ENCODE measurements at regions not wholly inside any gene's neighbourhood (a gene's known extent, or its start where the extent isn't known, plus 50 kb on each side); places are given as distances from the start of the nearest gene placed in this dataset.

DNA sequence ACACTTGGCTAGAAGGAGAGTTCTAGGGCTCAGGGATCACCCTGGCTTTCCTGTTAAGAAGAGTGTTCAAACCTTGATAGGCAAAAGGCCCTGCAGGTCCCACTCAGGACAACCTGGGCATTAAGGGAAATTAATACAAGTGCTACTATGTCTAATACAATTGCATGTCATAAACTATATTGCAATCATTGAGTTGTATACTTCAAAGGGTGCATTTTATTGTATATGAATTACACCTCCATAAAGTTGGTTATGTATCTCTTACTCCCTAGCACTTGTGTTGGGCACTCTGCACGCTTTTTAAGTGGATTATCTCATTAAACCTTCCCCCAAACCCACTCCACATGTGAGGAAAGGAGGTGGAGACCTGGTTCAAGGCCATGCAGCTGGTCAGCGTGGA, 172.1 kb upstream of the GLI2 start:
- H3K9me3 ChIP-seq (ENCODE audit: low read depth): no peaks in the 10 kb centered on the region
- H3K27me3 ChIP-seq: peaks cover 4% of the 10 kb centered on the region
- H3K4me3 ChIP-seq: no peak overlapping the region
- TF ChIP-seq, protein P1, sequence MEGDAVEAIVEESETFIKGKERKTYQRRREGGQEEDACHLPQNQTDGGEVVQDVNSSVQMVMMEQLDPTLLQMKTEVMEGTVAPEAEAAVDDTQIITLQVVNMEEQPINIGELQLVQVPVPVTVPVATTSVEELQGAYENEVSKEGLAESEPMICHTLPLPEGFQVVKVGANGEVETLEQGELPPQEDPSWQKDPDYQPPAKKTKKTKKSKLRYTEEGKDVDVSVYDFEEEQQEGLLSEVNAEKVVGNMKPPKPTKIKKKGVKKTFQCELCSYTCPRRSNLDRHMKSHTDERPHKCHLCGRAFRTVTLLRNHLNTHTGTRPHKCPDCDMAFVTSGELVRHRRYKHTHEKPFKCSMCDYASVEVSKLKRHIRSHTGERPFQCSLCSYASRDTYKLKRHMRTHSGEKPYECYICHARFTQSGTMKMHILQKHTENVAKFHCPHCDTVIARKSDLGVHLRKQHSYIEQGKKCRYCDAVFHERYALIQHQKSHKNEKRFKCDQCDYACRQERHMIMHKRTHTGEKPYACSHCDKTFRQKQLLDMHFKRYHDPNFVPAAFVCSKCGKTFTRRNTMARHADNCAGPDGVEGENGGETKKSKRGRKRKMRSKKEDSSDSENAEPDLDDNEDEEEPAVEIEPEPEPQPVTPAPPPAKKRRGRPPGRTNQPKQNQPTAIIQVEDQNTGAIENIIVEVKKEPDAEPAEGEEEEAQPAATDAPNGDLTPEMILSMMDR (IDR thresholded peaks at IDR 0.05; ENCODE audit: low read depth, low read length): no peak
- peaks cover 34% of the 10 kb centered on the region for H3K4me1 ChIP-seq (ENCODE audit: low read depth)
- DNase-seq (ENCODE audit: low read depth in 1 of 2, low spot score in 1 of 2): no peak
- H3K36me3 ChIP-seq: no peaks in the 10 kb centered on the region
- no peak overlapping the region for H3K27ac ChIP-seq

DNA sequence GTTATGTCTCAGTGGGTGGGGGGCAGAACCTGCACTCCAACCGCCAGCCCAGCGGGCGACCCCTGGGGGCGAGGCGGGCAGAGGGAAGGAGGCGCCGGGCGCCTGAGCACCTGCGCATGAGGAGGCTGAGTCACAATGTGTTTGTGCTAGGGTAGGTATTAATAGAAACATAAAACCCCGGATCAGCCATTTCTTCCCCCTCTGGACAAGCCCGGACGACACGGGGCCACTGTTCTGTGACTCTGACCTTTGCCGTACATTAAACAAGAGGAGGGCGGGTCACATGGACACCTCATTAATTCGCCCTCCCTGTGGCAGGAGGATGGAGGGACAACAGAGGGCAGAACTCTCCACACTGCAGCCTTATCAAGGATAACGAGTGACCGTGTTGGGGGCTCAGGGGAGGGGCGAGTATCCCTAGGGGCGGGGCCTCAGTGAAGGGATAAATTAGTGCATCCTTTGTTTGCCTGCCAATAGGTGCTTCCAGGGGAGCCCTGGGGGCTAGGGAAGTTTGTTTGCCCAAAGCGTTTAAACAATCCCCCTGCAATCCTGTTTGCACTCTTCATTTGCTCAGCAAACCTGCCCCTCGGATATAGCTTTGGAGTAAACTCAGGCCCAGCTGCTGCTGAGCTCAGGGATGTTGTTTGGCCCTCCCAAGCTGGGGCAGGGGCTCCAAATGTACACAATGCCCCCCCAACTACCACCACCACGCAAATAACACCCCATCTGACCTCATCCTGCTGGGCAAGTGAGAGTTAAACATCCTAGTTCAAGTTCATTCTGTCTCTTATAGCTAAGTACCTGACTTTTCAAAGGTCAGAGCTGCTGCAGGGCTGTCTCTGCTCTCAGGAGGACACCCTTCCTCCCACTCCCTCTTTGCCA, 171.2 kb upstream of the GLI2 start:
- no peaks in the 10 kb centered on the region for H3K27me3 ChIP-seq
- H3K9me3 ChIP-seq (ENCODE audit: low read depth): no peaks in the 10 kb centered on the region
- H3K36me3 ChIP-seq: no peaks in the 10 kb centered on the region
- H3K4me3 ChIP-seq: no peak overlapping the region
- H3K4me1 ChIP-seq (ENCODE audit: low read depth): peaks cover 34% of the 10 kb centered on the region
- H3K27ac ChIP-seq: no peak overlapping the region
- DNase-seq (ENCODE audit: low read depth in 1 of 2, low spot score in 1 of 2): no peak
- TF ChIP-seq, protein P1 (IDR thresholded peaks at IDR 0.05; ENCODE audit: low read depth, low read length): no peak

DNA sequence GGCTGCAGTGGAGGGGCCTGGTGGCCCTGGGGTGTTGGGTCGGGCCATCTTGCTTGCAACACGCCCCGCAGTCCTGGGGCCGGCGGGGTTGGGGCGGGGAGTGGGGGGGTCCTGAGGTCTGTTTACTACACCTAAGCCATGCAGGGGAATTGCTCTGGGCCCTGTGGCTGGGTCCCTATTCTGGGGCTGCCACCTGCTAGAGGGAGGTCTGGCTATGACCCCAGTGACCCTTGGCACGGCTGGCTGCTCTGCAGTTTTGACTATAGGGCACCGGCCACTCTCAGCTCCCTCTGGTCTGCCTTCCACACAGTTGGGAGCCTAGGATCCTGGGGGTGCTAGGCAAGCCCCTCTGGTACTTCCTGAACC, 170.6 kb upstream of the GLI2 start:
- Histone ChIP-seq H3K4me1 (ENCODE audit: low read depth) (peaks cover 34% of the 10 kb centered on the region), H3K27me3 (no peaks in the 10 kb centered on the region), H3K27ac (no peak overlapping the region), H3K9me3 (ENCODE audit: low read depth) (no peaks in the 10 kb centered on the region), H3K4me3 (no peak overlapping the region), H3K36me3 (no peaks in the 10 kb centered on the region)
- TF ChIP-seq, protein P1 (IDR thresholded peaks at IDR 0.05; ENCODE audit: low read depth, low read length): no peak
- DNase-seq (ENCODE audit: low read depth in 1 of 2, low spot score in 1 of 2): no peak

DNA sequence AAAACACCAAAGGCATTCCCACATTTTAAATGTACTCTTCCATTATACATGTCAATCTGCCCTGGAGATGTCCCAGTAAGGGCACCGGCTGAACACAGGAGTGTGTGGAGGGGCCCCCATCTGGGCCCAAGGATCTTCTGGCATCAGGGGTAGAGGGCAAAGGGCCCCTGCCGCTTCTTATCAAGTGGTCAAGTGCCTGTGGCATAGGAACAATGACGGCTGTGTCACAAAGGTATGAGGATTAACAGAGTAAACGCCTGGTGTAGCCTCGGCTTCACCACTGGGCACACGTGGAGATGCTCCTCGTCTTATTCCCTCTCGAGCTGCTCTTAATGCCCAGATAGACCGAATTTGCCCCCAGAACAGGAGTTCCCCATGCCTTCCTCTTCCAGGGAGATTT, 169.7 kb upstream of the GLI2 start:
- TF ChIP-seq, protein P1 (IDR thresholded peaks at IDR 0.05; ENCODE audit: low read depth, low read length): no peak
- no peak for DNase-seq (ENCODE audit: low read depth in 1 of 2, low spot score in 1 of 2)
- Histone ChIP-seq H3K9me3 (ENCODE audit: low read depth) (no peaks in the 10 kb centered on the region), H3K4me3 (no peak overlapping the region), H3K4me1 (ENCODE audit: low read depth) (peaks cover 34% of the 10 kb centered on the region), H3K27me3 (no peaks in the 10 kb centered on the region), H3K27ac (no peak overlapping the region), H3K36me3 (no peaks in the 10 kb centered on the region)

DNA sequence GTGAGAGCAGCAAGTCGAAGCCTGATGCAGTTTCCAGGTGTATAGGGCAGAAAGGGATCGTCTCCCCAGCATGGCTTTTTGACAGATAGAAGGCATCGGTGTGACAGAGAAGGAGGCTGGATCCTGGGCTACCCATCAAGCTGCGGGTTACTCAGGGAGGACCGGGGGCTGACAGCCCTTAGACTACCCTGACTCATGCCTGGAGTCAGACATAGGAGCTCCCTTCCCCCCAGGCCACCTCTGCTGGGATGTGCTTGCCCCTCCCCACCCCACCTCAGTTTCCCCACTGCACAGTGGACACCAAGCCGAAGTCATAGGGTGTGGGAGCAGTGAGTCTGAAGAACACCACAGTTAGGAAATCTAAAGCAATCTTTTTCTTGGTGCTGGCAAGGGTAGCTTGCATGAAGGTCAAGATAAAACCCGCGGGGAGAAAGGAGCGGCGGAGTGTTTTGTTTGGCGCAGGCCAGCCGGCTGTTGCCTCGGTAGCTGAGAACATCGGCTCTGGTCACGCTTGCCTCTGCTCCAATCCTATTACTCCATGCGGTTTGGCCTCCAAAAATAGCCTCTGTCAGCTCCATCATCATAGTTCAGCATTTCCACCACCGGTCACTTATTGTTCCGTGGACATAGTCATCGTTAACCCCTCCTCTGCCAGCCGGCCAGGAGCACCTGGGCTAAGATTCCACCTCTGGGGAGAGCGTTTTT, 169.2 kb upstream of the GLI2 start:
- Histone ChIP-seq H3K9me3 (ENCODE audit: low read depth) (no peaks in the 10 kb centered on the region), H3K27ac (no peak overlapping the region), H3K36me3 (no peaks in the 10 kb centered on the region), H3K4me1 (ENCODE audit: low read depth) (peaks cover 34% of the 10 kb centered on the region), H3K4me3 (no peak overlapping the region), H3K27me3 (peaks cover under 1% of the 10 kb centered on the region)
- TF ChIP-seq, protein P1 (IDR thresholded peaks at IDR 0.05; ENCODE audit: low read depth, low read length): no peak
- peak in 1 of 2 donors; percentile 96 for DNase-seq (ENCODE audit: low read depth in 1 of 2, low spot score in 1 of 2)

Measured in cardiac muscle cell (in vitro differentiated cells and primary cell).